HG03066 (cell line): ENCODE measurements at regions not wholly inside any gene's neighbourhood (a gene's known extent, or its start where the extent isn't known, plus 50 kb on each side); places are given as distances from the start of the nearest gene placed in this dataset.

Experiments
- ATAC-seq: cut with Tn5 transposase; IDR thresholded peaks from one replicate; pipeline ENCODE4 v1.9.1; 2021; ENCODE audit warnings: low read depth; ENCODE audit not compliant: unreplicated experiment

DNA sequence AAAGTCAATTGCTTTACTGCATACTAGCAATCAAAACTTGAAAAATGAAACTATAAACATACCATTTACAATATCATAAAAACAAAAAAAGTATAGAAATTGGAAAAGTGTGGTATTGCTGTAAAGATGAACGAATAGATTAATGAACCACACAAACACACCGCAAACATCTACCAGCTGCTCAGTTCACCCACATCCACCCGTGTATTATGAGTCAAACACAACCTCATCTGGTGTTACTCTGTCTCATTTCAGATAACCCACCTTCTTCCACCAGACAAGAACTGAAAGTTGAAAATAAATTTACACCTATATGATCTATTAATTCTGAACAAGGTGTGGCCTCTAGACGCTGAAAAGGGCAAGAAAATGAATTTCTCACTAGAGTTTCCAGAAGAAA is 53.3 kb downstream of the BLID start:
- ATAC-seq: no peak

DNA sequence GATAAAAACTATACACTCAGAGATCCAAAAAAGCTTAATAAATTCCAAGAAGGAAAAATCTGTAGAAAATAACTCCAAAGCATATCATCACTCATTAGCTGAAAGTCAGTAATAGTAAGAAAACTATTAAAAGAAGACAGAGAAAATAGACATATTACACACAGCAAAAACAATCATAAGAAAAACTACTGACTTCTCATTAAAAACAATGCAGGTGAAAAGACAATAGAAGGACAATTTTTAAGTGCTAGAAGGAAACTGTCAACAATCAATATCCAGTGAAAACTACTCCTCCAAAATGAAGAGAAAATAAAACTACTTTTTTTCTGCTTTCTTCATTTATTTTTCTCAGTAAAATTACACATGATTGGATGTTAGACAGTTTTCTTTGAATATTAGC is 56.5 kb downstream of the BLID start:
- no peak for ATAC-seq

DNA sequence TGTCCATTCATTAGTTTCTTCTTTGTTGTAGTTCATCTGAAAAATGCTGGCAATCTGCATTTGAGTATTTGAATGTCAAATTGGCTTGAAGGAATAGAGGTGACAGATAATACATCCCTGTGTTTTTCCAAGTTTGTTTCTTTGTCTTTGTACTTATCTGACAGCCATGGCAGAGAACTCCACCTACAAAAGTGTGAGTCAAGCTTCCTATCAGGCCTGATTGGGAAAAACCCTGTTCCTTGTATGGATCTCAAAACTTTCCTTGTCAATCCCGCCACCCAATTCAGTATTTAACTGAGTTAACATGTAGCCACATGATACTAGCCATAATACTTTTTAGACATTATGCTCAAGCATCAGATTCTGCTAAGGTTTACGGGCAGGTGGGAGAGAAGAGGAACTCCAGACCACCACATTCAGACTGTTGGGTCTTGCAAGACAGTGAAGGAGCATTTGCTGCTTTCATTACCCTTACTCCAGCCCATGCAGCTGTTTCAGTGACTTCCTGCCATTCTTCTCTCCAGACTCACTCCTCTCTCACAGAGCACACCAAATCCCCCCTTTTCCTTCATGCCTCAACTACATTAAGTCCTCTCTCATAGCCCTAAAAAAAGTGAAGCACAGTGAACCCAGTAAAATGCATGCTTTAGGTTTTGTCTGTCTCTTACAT is 65.9 kb downstream of the BLID start:
- no peak for ATAC-seq

DNA sequence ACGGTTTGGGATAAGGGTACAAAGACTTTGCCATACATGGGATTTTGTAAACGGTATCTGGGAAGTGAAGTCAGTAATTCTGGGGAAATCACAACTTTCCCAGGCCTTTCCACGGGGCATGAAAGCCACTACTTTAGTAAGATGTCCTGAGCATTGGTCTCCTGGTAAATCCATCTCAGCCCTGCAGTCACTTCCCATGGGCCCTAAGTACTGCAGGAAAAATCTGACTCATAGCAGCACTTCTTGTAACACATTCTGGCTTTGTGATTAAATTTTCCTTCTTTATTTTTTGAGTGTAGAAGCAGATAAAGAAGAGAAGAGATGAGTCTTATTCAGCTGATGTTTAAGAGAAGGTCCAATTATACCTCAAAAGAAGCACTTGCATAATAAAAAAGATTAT is 67.6 kb downstream of the BLID start:
- ATAC-seq: no peak

DNA sequence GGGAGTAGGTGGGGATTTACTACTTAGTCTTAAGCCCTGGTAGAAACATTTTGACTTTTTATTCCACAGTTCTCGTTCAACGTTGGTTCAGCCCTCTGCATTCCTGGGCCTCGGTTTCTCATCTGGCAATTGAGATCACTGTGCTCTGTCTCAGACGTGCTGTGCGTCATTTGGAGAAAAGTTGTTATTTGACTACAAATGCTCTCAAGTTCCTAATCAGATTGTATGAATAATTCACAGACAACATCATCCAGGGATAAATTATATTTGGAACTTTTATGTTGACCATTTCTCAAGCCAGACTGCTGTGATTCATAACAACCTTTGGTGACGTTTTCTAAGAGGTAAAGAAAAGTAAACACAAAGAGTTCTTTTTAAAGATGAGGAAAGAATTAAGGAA is 69.2 kb downstream of the BLID start:
- no peak for ATAC-seq

DNA sequence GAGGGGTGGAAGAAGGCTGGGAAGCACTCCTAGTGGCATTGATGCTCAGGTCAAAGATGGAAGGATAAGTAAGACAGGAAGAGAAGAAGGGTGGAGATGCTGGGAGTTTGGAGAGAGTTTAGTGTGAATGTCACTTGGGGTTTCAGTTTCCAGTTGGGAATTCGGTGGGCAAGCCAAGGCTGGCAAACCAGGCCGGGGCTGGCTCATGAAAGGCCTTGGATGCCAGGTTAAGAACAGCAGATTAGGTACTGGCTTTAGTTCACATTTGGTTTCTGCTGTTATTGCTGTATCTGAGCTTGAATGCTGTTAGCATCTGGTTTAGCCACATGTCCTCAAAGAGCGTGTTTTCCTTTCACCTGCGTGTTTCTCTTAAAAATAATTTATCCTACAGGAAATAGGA is 69.6 kb downstream of the BLID start:
- ATAC-seq: no peak

DNA sequence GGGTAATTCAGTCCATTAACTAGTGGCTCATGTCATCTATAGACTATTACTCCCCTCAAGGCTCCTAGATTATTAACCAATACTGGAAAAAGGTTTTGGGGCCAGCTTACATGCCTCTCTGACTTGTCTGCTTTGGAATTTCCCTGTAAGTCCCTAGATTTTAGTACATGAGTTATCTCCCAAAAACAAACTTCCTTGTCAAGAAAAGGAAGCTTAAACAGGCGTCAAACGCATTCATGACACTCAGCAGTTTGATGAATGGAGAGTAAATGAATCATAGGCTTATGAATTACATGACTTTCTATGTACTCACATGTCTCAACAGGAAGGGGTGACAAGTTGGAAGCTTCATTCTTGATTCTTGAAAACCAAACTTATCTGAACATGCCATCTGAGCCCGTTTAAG is 70.8 kb downstream of the BLID start:
- no peak for ATAC-seq

DNA sequence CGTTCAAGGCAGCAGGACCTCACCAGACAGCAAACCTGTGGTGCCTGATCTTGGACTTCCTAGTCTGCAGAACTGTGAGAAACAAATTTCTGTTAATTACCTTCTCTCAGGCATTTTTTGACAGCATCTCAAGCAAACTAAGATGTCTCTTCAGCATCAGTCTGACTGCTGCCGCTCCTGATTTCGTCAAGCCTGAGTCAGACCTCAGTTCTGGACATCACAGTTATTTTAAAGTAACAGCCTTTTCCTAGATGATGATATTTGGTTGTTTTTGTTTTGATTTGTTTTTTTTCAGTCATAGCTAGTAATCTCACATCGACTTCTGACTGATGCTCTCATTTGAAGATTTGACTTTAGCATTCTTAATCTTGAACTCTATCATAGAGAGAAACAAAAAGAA is 71.9 kb downstream of the BLID start:
- ATAC-seq: no peak

DNA sequence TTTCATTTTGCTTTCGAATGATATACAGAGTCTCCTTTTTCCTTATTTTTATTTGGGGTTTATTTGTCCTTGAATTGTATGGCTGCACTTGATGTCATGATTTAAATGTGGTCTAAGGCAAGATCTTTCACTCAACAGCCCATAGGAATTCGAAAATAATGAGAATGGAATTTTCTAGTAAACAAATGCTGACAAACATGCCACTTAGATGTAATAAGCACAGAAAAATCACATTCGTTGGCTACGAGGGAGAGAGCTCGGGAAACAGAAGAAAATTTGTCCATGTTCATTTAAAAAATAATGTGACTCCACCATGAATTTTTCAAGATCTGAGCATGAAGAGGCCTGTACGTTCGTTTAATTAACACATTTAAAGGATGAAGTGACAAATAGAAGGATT is 73.0 kb downstream of the BLID start:
- ATAC-seq: no peak

DNA sequence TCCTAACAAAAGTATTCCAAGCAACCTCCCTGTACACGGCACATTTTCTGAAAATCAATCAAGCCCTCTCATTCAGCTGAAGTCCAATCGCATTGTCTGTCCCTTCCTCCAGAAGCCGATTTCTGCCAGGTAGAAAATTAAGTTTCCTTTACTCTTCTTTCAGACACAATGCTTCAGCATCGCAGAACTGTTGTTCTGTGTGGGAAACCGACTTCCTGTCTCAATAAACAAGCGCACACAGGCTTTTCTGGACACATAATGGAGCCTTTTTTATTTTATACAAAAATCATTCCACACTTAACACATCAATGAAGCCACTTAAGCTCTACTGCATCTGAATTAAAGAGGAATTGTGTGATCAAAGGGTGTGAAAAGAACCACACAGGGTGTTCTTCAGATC is 75.6 kb downstream of the BLID start:
- no peak for ATAC-seq

DNA sequence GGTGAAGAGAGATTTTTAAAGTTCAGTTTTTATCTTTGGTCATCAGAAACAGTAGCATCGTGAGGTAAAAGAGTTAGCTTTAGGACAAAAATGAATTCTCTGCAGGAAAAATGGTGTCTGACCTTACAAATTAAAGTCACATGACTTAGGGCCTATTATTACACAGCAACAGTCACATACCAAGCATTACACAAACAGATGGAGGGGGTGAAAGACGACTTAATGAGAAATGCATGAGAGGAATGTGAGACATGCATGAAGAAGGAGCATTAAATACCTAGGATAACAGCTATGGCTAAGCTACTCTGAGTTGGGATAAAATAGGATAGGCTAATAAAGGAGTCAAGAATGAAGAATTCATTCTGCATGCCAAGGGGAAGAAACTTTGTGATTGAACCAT is 77.5 kb downstream of the BLID start:
- no peak for ATAC-seq

DNA sequence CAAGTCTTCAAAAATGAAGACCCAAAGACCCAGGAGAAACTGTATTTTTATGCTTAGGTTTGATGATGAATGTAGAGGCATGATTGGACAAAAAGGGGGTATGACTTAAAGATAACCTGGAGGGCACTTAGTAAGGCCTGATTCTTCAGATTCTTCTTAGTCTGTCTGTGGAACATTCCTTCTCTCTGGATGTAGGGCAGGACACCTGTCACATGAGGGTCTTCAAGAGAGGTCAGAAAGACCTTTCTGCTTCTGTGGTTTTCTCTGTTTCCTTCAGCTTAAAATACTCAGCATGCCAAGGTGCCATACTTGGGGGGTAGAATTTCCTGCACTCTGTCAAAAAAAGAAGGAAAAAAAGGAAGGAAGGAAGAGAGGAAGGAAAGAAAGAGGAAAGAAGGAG is 78.1 kb downstream of the BLID start:
- no peak for ATAC-seq

DNA sequence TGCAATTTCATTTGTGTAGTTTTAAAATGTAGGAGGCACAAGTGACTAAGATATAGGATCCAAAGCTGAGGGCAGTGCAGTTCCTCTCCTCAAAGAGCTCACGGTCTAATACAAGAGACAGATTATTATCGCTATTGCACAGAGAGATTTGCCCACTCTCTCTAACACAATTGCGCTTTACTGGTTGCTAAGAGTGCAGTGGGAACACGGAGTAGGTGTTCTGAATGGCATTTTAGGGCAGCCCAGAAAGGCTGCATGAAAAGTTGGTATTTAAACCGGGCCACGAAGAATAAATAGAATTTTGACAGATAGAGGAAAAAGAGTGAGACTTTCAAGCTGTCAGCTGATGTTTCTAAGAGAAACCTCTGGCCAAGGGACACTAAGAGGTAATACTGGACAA is 79.5 kb downstream of the BLID start:
- ATAC-seq: no peak

DNA sequence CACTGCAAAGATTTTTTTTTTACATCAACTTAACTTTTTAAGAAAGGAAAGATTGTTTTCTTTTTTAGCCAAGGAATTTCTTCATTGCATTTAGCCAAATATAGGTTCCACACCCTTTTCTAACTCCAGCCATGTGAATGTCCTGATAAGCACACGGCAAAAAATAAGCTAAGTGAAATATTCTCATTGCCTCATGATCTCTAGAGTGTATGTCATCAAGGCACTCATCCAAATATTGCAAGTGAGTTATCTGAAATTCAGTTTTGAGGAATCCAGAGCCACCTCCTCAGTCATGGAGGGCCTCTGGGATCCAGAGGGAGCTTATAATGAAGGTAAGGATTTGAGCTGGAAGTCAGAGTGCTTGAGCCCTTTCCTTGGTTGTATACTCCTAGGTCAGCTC is 80.0 kb downstream of the BLID start:
- ATAC-seq: no peak

DNA sequence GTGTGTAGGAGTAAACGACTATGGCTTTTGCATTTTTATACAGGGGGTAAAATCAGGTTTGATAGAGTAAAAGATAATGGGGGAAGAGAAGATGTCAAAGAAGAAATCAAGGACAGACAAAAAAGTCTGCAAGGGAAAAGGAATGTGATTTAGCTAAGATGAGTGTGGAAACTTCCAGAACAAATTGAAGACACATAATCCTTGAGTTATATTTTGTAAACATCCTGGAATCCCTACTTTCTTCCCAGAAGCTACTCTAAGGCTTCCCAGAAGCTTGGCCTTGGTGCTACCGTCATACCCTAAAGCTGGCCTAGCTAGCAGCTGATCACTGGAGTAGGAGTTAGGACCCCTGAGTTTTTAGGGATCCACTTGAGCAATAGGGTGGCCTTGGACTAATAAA is 82.4 kb downstream of the BLID start:
- ATAC-seq: no peak

DNA sequence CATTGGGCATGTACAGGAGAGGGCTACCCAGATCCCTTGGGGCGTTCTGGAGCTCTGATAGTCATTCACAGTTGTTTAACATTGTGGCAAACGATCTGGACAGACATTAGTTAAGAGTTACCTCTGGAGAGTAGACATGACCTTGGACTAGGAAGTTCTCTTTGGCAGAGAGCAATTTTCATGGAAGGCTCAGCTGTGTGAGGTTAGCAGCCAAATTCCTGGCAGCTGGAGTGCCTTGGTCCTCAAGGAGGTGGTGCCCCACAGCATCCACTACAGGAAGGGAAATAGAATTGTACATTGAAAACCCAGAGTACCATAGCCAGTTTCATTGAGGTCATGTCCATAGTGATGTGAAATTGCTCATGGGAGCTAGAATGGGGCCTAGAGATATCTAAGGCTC is 82.8 kb downstream of the BLID start:
- no peak for ATAC-seq

DNA sequence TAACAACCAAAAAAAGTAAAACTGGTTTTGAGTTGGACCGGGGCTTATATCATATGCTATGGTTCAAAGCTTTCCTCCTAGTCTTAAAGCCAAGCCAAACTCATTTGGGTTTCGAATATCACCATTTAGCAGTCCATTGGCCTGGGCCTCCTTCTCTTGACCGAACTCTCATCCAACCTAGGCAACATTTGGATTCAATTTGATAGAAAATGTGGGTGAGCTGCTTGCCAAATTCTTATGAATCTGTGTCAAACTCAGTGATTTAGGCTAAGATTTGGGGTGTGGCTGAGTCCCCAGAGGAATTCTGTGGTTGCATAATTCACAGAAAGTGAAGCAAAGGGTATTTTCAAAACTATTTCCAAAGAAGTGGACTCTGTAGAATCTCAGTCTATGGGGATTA is 83.7 kb downstream of the BLID start:
- ATAC-seq: no peak

DNA sequence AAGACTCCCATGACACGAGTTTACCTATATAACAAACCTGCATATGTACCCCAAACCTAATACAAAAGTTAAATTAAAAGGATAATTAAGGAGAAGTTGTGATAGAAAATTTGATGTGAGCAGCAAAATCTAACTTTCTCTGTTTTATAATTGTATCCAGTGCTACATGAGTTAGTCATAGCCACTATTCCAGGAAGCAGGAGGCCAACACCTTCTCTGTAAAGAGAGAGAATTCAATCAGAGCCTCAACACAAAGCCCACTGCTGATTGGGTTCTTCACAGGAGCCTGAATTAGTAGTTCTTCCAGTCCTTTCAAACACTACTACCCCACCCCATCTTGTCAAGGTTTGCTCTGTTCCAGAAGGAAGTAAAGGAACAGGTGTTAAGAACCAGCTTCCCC is 84.2 kb downstream of the BLID start:
- no peak for ATAC-seq

DNA sequence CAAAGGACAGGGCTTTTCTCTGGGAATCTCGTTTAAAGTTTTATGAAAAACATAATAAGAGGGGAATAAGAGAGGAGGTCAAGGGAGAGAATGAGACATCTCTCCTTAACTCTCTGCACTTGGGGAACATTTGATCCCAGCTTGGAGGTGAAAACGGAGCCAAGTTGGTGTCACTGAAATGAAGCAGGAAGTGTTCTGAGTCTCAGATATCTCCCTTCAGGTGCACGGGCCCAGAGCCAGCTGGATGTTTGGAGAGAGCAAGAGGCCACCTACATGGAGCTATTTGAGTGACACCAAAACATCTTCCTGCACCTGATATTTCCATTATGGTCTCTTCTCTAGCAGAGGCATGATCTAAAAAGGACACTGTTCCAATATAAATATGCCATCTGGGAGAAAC is 85.7 kb downstream of the BLID start:
- no peak for ATAC-seq

DNA sequence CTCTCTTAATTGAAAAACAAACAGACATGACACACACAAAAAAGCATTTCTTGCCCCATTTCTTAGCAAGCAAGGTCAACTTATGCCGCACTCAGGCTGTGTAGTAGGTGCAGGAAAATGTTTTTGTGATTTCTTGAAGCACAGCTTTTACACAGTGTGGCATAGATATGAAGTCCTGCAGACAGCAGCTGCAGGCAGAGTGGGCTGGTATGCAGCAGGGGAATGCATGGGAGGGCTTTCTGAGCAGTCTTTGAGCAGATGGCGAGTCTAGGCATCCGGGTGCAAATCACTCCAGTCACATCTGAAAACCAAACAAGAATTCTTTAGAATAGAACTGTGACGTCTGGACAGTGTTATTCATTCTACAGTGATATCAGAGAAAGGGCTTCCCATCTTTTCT is 87.5 kb downstream of the BLID start:
- ATAC-seq: no peak

DNA sequence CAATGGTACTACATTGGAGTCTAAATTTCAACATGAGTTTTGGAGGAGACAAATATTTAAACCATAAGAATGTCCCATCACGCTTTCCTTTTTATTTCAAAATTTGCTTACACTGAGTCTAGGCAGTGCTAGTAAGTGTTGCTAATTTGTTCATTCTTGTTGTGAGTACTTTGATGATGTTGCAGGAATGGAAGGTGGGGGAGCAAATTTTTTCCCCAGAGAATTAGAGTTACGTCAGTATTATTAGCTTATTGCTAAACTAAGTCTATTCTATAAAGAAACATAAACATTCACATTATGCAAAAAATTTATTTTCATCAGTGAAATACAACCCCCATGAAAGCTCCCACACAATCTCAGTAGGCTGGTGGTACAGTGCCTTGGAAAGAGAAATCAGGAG is 88.0 kb downstream of the BLID start:
- no peak for ATAC-seq

DNA sequence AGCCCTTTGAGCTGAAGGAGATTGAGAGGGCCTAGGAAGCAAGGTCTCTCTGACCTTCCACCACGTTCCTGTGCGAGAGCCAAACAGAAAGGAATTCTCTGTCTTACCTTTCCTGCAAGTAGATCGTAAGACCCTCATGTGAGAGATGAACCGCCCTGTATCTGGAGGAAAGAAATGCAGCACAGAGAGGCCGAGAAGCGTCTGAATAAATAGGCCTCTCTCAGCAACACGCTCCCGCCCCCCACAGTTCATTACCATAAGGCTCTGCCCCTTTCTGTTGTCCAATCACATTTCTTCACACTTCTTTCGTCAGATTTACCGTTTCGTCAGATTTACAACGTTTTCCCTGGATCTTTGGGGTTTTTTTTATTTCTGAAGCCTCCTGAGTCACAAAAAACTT is 90.3 kb downstream of the BLID start:
- no peak for ATAC-seq

DNA sequence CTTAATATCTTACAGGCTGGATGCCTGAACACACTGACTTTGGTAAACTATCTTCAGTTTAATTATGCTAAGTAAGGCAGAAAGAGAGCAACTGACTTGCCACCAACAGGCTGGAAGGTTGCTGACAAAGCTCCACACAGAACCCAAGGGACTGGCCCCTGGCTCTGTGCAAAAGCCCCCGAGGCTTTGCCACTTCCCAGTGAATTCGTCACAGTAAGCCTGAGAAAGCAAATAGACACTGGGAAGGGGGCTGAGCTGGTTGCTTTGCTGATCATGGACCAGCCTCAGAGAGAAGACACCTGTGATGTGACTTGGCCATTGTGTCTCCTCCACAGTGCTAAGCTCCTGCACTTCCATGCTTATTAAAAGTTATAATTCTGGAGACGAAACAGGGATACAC is 91.7 kb downstream of the BLID start:
- no peak for ATAC-seq
